Right lobe of liver (tissue), 6 donors: ENCODE measurements at regions not wholly inside any gene's neighbourhood (a gene's known extent, or its start where the extent isn't known, plus 50 kb on each side); places are given as distances from the start of the nearest gene placed in this dataset.

ENCODE experiments used
- ATAC-seq, 4 donors: fragments of 200-7000 bp; cut with Tn5 transposase; one replicate each; pipeline ENCODE4 v1.9.1; 2020; ENCODE audit warnings: mild to moderate bottlenecking in 4 of 4, moderate library complexity in 4 of 4
- DNase-seq, 3 donors: peaks; one replicate each; pipeline ENCODE4 v3.0.0-alpha.2; 2020
- H3K27ac ChIP-seq, 3 donors: fragments of 200-600 bp; one replicate each; pipeline ENCODE4 v1.8.0; 2022
- H3K27me3 ChIP-seq, 2 donors: fragments of 200-600 bp; one replicate each; pipeline ENCODE4 v1.8.0; 2022
- H3K36me3 ChIP-seq, 4 donors: fragments of 200-600 bp; sonication (generic) in 1 of 4; one replicate each; pipeline versions ENCODE4 v1.5.1 to v1.8.0; 2017 to 2022; ENCODE audit warnings: control low read depth in 1 of 4
- H3K4me1 ChIP-seq, 4 donors: fragments of 200-600 bp; sonication (generic) in 1 of 4; one replicate each; pipeline versions ENCODE4 v1.5.1 to v1.8.0; 2017 to 2022; ENCODE audit warnings: control low read depth in 1 of 4
- H3K4me3 ChIP-seq, 3 donors: fragments of 200-600 bp; one replicate each; pipeline ENCODE4 v1.8.0; 2022
- H3K9me3 ChIP-seq, 4 donors: fragments of 200-600 bp; sonication (generic) in 1 of 4; one replicate each; pipeline versions ENCODE4 v1.5.1 to v1.8.0; 2017 to 2022; ENCODE audit warnings: control low read depth in 1 of 4
- CTCF ChIP-seq, 4 donors: fragments of 200-600 bp in 3 of 4; fragments of 450-650 bp in 1 of 4; IDR thresholded peaks; one replicate each; pipeline versions ENCODE4 v1.5.1 to v1.8.0; 2016 to 2022; ENCODE audit warnings: antibody characterized with exemption in 4 of 4, mild to moderate bottlenecking in 2 of 4
- POLR2A ChIP-seq: fragments of 450-650 bp; IDR thresholded peaks from one replicate; pipeline ENCODE4 v1.6.1; 2017; ENCODE audit warnings: antibody characterized with exemption, mild to moderate bottlenecking
- WGBS: methylation state at CpG from one replicate; pipeline ENCODE4 v1.1.6; 2018; ENCODE audit warnings: low coverage, low lambda C conversion rate; ENCODE audit not compliant: insufficient coverage; ENCODE audit errors: missing lambda C conversion rate; 5-methylcytosine and 5-hydroxymethylcytosine counted together
- intact Hi-C, 2 donors: fragments of 100-400 bp; cut with DNase I; formaldehyde crosslinking; loops; one replicate each; pipeline versions ENCODE4 v1.11.2 to v1.14.1; 2022
- donor health status: DM: no; HTN: yes; CAD: no.
- donor health status: DM: no; HTN: no; CAD: no.
- donor health status: DM: no; HTN: no; CAD: no.
- donor health status: DM: no; HTN: yes; CAD: no.
- donor health status: DM: no; HTN: yes; CAD: no.

GRCh38 chr20:9971746-9972145, 63.0 kb upstream of the ANKEF1 start:
- Histone ChIP-seq H3K4me1 (no peaks in the 10 kb centered on the region), H3K9me3 (no peaks in the 10 kb centered on the region), H3K27me3 (no peaks in the 10 kb centered on the region), H3K27ac (no peak overlapping the region), H3K4me3 (no peak overlapping the region), H3K36me3 (no peaks in the 10 kb centered on the region)
- ATAC-seq, result no peak
- WGBS, result 64% methylated on average over 1 of the region's 1 CpG
- intact Hi-C loops, result no loop called here
- TF ChIP-seq POLR2A, result no peak
- TF ChIP-seq CTCF (IDR thresholded peaks at IDR 0.05), result no peak
- DNase-seq, result no peak

- no peak for DNase-seq
- intact Hi-C loops, result no loop called here
- no peak for ATAC-seq
- Histone ChIP-seq H3K36me3 (no peaks in the 10 kb centered on the region), H3K4me3 (no peak overlapping the region), H3K27ac (no peak overlapping the region), H3K27me3 (no peaks in the 10 kb centered on the region), H3K4me1 (no peaks in the 10 kb centered on the region), H3K9me3 (no peaks in the 10 kb centered on the region)
- WGBS, result 50% methylated on average over 1 of the region's 1 CpG
- no peak for TF ChIP-seq CTCF (IDR thresholded peaks at IDR 0.05)
- no peak for TF ChIP-seq POLR2A
Observed at GRCh38 chr20:9969626-9970025, 65.2 kb upstream of the ANKEF1 start.

GRCh38 chr20:9968015-9968414, 66.8 kb upstream of the ANKEF1 start:
- ATAC-seq, result no peak
- WGBS, result 33% methylated on average over 1 of the region's 1 CpG
- no peak overlapping the region for H3K27ac ChIP-seq
- H3K9me3 ChIP-seq, result no peaks in the 10 kb centered on the region
- TF ChIP-seq CTCF (IDR thresholded peaks at IDR 0.05) (no peak), POLR2A (no peak)
- H3K4me1 ChIP-seq, result no peaks in the 10 kb centered on the region
- intact Hi-C loops, result no loop called here
- H3K27me3 ChIP-seq, result no peaks in the 10 kb centered on the region
- no peak for DNase-seq
- no peaks in the 10 kb centered on the region for H3K36me3 ChIP-seq
- H3K4me3 ChIP-seq, result no peak overlapping the region

- intact Hi-C loops, result no loop called here
- H3K27me3 ChIP-seq, result no peaks in the 10 kb centered on the region
- H3K4me3 ChIP-seq, result no peak overlapping the region
- H3K27ac ChIP-seq, result no peak overlapping the region
- H3K4me1 ChIP-seq, result no peaks in the 10 kb centered on the region
- TF ChIP-seq CTCF (IDR thresholded peaks at IDR 0.05), result peak in 3 of 4 donors; percentile 16 to 29 (median 22)
- no peak for TF ChIP-seq POLR2A
- H3K9me3 ChIP-seq, result no peaks in the 10 kb centered on the region
- DNase-seq (no peak), ATAC-seq (peak in 1 of 4 donors; percentile 31)
- H3K36me3 ChIP-seq, result no peaks in the 10 kb centered on the region
- 27% methylated on average over 7 of the region's 7 CpGs for WGBS
Observed at GRCh38 chr20:9966966-9967365, 67.8 kb upstream of the ANKEF1 start.

GRCh38 chr20:9963029-9963428, 71.8 kb upstream of the ANKEF1 start:
- Histone ChIP-seq H3K27me3 (no peaks in the 10 kb centered on the region), H3K27ac (no peak overlapping the region), H3K4me1 (no peaks in the 10 kb centered on the region), H3K4me3 (no peak overlapping the region), H3K36me3 (no peaks in the 10 kb centered on the region), H3K9me3 (no peaks in the 10 kb centered on the region)
- TF ChIP-seq CTCF (IDR thresholded peaks at IDR 0.05), result no peak
- TF ChIP-seq POLR2A, result no peak
- intact Hi-C loops, result no loop called here
- DNase-seq (no peak), ATAC-seq (no peak)
- 65% methylated on average over 4 of the region's 4 CpGs for WGBS
